ENCODE measurements at regions not wholly inside any gene's neighbourhood (a gene's known extent, or its start where the extent isn't known, plus 50 kb on each side); places are given as distances from the start of the nearest gene placed in this dataset.
"Not testable (repeated sequence)": the region's sequence is repeated elsewhere in the genome, so short reads cannot be mapped to it uniquely, and the experiment has no call there.

DNA sequence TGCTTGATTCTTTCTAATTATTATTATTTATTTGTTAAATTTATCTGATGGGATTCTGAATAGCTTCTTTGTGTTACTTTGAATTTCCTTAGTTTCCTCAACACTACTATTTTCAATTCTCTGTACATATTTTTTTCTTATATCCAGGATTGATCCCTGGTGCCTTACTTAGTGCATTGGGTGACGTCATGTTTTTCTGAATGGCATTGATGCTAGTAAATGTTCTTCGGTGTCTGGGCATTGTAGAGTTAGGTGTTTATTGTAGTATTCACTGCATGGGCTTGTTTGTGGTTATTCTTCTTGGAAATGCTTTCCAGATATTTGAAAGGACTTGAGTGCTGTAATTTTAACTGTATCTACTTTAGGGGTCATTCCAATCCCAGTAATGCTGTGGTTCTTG lies 938.1 kb downstream of the FAM133A start:
- DNase-seq (ENCODE audit: low spot score), result no peak

DNA sequence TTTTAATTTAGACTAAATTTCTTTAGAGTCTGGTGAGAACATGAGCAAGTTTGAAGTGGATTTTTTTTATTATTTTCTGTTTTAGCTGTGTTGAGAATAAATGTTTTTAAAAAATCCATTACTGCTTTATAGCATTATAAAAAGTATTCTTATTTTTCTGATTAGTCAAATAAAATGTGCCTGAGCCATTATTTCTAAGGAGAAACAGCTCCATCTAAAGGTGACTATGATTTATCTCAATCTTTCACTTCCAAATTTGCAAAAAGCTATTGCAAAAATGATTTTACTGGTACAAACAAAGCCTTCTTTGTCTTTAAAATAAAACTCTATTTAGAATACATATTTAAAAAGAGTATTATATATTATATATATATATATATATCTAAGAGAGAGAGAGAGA lies 959.2 kb downstream of the FAM133A start:
- DNase-seq (ENCODE audit: low spot score), result no peak

DNA sequence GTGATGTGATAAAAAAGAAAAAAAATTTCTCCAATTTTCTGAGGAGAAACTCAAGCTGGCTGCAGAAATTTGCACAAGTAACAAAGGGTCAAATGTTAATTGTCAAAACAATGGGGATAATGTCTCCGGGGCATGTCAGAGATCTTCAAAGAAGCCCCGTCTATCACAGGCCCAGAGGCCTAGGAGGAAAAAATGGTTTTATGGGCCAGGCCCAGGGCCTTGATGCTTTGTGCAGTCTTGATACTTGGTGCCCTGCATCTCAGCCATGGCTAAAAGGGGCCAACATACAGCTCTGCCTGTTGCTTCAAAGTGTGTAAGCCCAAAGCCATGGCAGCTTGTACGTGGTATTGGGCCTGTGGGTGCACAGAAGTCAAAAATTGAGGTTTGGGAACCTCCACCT lies 961.0 kb downstream of the FAM133A start:
- DNase-seq (ENCODE audit: low spot score), result no peak

DNA sequence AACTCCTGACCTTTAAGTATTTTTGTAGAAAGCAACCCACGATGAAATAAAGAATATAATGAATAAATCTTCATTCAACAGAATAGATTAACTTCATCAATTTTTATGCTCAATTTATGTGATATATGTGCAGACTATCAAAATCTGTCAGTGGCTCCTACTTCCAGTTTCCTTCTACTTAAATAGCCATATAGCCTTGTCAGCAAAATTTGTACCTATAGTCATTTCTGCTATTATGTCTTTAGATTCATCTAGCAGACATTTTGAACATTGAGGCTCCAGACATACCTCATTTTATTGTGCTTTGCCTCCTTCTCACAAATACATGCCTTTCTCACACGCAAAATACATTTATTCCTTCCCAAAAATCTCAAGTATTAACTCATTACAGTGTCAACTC lies 971.7 kb downstream of the FAM133A start:
- no peak for DNase-seq (ENCODE audit: low spot score)

DNA sequence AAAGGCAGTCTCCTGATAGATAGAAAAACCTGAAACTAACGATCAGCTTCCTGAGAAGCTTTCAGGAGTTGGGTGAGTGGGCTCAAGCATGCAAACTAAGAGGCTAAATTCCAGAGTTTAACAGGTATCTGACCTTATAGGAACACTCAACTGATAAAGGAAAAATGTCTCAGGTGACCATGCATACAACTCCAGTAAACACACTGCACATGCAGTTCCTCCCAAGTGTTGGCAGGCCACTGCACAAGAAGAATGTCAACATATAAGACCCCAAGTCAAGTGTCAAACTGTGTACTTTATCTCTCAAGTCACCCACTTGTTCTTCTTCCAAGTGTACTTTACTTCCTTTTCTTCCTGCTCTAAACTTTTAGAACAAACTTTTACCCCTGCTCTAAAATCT lies 981.2 kb downstream of the FAM133A start:
- DNase-seq (ENCODE audit: low spot score), result no peak

DNA sequence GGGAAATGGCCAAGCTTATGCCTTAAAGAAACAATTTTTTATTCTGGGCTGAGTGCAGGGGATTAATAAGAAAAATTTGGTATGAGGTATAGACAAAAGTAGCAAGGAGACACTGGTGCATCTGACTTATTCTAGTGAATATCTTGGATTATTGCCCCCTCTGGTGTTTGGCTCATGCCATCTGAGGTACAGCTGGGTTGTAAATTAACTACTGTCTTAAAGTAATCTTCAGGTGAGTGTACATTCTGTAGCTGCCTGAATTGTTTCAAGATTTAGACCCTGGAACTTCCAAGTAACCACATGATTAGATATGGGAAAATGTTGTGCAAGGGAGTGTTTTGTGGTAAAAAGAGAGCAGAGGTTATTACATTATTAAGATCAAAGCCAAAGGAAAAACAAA lies 988.7 kb downstream of the FAM133A start:
- no peak for DNase-seq (ENCODE audit: low spot score)

DNA sequence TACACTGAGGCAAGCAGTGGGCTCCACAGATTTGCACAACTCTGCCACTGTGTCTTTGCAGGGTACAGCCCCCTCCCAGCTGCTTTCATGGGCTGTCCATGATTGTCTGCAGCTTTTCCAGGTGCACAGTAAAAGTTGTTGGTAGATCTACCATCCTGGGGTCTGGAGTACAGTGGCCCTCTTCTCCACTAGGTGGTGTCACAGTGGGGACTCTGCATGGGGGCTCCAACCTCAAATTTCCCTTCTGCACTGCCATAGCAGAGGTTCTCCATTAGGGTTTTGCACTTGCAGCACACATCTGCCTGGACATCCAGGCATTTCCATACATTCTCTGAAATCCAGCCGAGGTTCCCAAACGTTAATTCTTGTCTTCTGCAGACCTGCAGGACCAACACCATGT lies 1002.3 kb downstream of the FAM133A start:
- no peak for DNase-seq (ENCODE audit: low spot score)

DNA sequence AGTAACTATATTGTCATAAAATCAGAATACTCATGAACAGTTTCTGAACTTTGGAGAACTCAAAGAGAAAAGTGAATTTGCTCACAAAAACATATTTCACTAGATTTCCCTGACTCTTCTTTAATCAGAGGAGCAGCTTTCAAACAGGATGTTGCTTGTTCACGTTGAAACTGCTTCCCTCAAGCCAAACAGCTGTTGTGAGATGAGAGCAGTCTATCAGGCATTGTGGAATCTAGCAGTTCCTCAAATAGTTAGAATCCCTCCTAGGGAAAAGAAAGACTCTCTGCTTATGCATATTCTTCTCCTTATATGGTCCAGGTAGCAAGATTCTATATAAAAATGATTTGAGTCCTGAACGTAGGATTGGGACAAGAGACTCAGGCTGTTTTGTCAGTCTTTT lies 1012.1 kb downstream of the FAM133A start:
- DNase-seq (ENCODE audit: low spot score), result no peak

DNA sequence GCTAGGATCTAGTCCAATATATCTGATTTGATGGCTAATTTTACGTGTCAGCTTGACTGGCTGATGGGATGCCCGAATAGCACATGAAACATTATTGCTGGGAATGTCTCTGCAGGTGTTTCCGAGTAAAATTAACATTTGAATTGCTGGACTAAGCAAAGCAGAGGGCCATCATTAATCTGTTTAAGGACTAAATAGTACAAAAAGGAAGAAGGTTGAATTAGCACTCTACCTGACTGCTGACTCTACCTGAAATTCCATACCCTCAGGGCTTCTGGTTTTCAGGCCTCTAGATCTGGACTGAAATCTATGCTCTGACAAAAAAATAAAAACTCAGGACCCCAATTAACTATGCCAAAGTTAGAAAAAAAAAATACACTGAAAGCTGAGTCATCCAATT lies 1021.9 kb downstream of the FAM133A start:
- no peak for DNase-seq (ENCODE audit: low spot score)

DNA sequence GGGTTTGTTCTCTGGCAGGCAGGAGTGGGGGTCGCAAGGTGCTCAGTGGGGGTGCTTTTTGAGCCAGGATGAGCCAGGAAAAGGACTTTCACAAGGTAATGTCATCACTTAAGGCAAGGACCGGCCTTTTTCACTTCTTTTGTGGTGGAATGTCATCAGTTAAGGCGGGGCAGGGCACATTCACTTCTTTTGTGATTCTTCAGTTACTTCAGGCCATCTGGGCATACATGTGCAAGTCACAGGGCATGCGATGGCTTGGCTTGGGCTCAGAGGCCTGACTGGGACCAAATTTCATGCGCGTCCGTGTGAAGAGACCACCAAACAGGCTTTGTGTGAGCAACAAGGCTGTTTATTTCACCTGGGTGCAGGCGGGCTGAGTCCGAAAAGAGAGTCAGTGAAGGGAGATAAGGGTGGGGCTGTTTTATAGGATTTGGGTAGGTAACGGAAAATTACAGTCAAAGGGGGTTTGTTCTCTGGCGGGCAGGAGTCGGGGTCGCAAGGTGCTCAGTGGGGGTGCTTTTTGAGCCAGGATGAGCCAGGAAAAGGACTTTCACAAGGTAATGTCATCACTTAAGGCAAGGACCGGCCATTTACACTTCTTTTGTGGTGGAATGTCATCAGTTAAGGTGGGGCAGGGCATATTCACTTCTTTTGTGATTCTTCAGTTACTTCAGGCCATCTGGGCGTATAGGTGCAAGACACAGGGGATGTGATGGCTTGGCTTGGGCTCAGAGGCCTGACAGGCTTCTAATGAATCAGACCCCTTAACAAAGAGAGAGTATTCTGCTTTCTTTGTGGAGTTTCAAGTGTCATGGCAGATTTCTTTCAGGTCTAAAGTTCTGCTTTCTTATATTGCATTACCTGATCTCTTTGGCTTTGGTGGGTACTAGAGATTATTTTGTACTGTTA lies 1030.6 kb downstream of the FAM133A start:
- not testable (repeated sequence) for DNase-seq (ENCODE audit: low spot score)

DNA sequence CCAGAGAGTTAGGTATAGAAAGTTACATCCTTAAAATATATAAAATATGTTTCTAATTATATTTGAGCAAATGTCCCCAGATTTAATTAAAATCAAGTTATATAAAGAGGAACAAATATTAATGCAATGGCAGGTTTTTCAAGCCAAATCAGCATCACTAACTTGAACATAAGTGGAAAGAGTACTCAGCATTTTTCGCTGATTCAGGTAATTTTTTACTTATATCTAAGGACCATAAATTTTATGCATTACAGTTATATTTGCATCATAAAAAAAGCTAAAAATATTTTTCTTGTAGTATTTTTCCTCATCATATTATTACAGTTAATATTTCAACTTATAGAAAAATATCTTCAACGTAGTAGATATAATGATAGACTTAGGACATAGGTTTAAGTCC lies 1047.4 kb downstream of the FAM133A start:
- no peak for DNase-seq (ENCODE audit: low spot score)

DNA sequence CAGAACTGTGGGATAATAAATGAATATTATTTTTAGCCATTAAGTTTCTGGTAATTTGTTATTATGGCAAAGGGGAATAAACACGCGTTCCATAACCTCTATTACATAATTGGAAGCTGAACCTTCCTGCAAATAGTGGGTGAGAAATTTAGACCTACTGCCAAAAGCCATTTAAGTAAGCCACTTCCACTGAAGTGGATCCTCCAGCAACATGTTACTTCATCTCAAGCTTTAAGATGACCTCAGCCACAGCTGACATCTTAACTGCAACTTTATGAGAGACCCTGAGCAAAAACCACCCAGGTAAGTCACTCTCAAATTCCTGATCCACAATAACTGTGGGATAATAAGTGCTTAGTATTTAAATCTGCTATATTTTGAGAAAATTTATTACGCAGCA lies 1048.6 kb downstream of the FAM133A start:
- no peak for DNase-seq (ENCODE audit: low spot score)

DNA sequence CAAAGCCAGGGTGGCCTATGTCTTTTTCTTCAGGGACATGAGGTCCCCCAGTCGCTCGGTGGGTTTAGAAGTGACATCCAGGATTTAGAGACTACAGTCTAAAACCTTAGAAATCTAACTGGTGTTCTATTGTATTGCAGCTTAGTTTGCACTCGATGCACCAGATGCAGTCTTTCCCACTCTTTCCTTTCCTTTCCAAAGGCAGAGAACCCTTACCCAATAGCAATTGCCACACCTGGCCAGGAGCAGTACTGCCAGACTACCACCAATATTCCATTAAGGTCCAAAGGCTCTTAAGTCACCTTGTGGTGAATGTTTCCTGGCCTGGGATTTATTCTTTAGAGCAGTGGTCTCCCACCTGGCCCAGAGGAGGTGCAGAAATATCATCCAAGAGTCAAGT lies 1068.8 kb downstream of the FAM133A start:
- no peak for DNase-seq (ENCODE audit: low spot score)

DNA sequence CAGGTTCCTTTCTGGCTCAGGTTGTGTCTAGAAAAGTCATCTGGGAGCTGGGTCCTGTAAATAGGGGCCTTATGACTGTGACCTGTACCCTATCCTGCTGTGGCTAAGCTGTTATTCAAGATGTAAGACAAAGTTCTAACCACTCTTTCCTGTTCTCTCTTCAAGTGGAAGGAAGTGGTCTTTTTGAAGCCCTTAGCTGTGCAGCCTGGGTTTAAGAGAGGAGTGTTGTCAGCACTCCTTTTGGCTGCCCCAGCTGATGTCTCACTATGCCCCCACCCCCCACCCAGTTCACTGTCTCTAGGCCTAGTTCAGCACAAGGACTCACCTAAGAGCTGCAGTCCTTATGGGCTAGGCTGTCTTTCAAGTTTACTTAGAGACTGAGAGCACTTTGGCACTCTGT lies 1069.5 kb downstream of the FAM133A start:
- no peak for DNase-seq (ENCODE audit: low spot score)

DNA sequence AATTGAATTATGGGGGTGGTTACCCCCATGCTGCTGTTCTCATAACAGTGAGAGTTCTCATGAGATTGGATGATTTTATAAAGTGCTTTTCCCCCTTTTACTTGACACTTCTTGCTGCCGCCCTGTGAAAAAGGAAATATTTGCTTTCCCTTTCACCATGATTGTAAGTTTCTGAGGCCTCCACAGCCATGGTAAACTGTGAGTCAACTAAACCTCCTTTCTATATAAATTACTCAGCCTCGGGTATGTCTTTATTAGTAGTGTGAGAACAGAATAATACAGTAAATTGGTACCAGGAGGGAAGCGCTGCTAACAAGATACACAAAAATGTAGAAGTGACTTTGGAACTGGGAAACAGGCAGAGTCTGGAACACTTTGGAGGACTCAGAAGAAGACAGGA lies 1070.8 kb downstream of the FAM133A start:
- DNase-seq (ENCODE audit: low spot score), result no peak

DNA sequence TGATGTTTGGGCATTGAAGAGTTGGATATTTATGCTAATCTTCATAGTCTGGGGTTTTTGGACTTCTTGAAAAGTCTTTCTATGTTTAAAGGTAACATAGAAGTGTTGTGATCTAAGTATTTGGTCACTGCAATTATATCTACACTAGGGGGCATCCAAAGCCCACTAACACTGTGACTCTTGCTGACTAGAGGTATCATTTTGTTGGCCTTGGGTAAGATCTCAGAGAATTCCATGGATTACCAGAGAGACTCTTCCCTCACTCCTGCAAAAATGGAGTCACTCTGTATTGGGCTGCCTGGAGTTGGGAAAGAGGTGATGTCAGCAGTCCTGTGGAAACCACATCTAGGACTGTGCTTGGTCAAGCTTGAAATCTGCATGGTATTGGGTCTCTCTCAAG lies 1077.6 kb downstream of the FAM133A start:
- DNase-seq (ENCODE audit: low spot score), result no peak

DNA sequence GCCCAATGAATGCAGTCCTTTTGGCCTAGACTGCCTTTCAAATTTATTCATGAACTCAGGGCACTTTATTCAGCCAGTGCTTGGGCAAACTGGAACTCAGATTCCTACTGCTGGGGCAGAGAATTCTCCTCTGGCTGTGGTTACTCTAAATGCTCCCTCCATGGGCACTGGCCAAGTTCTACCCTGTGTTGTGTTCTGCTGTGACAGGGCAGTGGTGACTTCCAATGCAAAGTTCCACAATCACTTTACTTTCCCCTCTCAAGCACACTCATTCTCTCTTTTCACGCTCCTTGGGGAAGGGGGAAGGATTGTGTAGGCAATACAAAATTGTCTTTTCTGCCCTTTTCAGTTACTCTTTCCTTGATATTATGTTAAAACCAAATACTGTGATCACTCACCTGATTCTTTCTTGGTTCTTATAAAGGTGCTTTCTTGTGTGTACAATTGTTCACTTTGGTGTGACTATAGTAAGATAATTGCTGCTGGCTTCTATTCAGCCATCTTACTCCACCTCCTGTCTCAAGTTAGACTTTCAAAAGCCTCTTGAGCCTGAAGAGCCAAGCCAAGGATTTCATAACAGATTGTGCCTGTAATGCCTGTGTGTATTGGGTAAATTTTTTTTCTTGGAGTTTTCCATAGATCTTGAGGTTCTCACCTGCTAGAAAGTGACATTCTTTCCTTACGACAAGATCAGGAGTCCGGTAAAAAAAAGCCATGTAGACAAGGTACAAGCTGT lies 1078.6 kb downstream of the FAM133A start:
- DNase-seq (ENCODE audit: low spot score), result no peak

DNA sequence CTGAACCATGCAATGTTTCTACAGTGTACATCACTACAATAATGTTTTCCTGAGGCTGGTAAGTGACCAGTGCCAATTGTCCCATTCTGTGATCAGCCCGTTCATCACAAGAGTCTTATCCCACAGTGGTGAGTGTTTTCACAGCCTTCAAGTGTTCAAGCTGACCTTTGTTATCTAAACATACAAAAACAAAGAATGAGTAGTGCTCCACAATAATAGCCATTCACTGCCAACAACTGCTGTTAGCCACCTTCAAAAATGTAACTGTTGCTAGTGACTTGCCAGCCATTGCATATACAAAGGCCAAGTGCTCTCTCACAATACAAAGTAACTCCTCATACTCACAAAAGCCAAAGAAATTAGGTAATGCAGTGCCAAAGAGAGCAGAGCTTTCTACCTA lies 1084.1 kb downstream of the FAM133A start:
- DNase-seq (ENCODE audit: low spot score), result no peak

DNA sequence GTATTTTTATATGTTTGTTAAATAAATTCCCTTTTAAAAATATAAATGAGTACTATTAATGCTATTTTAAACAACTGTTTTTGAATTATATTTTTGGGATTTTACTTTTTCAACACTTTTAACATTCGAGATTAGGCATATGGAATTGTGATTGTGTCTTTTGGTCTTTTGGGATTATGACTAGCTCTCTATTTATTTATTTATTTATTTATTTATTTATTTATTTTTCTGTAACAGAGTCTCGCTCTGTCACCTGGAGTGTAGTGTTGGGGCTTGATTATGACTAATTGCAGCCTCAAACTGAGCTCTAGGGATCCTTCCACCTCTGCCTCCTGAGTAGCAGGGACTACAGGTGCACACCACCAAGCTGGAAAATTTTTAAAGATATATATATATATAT lies 1101.6 kb downstream of the FAM133A start:
- no peak for DNase-seq (ENCODE audit: low spot score)

DNA sequence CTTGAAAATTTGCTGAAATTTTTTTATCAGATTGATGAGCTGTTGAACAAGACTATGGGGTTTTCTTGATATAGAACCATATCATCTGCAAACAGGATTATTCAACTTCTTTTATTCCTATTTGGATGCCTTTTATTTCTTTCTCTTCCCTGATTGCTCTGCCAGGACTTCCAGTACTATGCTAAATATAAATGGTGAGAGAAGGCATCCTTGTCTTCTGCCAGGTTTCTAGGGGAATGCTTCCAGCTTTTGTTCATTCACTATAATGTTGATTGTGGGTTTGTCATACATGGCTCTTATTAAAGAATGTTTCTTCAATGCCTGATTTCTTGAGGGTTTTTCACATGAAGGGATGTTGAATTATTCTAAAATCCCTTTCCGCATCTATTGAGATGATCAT lies 1139.5 kb downstream of the FAM133A start:
- DNase-seq (ENCODE audit: low spot score), result no peak

DNA sequence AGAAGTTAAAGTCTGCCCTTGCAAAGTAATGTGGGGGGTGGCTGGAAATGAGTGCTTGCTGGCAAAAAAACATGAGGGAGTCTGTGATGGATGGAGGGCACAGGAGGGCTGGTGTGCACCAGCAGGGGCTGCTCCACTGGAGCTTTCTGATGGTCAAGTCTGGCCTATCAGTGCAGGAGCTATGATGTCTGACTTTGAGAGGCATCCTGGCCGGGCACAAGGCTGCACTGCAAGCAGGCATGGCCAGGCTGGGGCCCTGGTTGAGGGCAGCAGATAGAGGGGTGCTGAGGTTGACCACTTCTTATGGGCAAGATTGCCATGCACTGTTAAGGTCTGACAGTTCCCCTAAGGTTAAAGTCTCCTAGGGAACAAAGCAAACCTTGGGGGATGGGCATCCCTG lies 1140.2 kb downstream of the FAM133A start:
- DNase-seq (ENCODE audit: low spot score), result no peak

DNA sequence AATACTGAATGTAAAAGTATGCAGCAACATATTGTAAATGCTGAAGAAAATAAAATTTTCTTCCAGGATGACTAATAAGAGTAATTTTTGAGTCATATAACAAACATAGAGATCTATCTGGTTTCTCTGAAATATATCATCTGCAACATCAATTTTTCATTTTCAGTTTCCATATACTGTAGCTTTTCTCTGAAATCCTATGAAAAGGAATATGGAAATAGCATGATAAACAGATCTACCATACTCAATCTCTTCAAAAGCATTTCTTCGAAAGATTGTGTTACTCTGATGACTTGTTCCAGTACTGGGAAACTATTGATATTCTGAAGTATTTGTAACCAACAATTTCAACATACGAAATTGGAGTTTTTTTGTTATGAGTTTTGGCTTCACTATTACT lies 1156.7 kb downstream of the FAM133A start:
- no peak for DNase-seq (ENCODE audit: low spot score)

DNA sequence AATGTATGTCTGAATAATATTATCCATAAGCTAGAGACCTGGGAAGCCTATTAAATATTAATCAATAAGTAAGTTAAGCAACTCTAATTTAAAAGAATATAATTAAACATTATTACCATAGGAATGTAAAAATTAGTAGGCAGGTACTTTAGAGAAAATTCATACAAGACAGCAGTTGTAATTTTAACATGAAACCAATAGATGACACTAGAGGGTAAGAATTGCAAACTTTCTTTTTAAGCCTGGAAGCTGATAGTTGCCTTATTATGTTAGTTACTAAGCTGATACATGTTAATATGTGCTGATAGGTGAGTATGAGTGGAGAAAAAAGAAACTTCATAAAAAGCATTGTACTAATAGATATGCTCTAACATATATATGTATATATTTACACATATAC lies 1157.4 kb downstream of the FAM133A start:
- no peak for DNase-seq (ENCODE audit: low spot score)

DNA sequence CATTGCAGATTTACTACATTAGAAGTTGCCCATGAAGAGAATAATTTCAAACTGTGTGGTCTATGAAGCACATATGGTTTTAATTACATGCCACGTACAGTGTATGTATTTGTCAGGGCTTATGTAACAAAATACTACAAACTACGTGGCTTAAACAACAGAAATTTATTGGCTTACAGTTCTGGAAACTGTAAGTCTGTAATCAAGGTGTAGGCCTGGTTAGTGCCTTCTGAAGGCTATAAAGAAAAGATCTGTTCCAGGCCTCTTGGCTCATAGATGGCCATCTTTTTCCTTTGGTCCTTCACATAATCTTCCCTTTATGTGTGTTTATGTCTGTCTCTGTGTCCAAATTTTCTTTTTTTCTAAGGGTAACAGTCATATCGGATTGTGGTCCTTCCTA lies 1160.2 kb downstream of the FAM133A start:
- no peak for DNase-seq (ENCODE audit: low spot score)
